OCI-LY3 (cell line): ENCODE measurements at regions not wholly inside any gene's neighbourhood (a gene's known extent, or its start where the extent isn't known, plus 50 kb on each side); places are given as distances from the start of the nearest gene placed in this dataset.

Experiments
- H2AFZ ChIP-seq: fragments of 200-600, 300-600 bp; shearing (Covaris generic); 2 replicates; pipeline ENCODE4 v1.6.0; 2014; ENCODE audit warnings: antibody characterized with exemption, low read depth, low read length
- H3K27ac ChIP-seq: fragments of 200-600, 300-600 bp; sonication (generic); 2 replicates; pipeline ENCODE4 v1.5.1; 2014; ENCODE audit warnings: mild to moderate bottlenecking, low read length, moderate library complexity, mixed read lengths
- H3K27me3 ChIP-seq: fragments of 200-600, 300-600 bp; sonication (generic); 2 replicates; pipeline ENCODE4 v1.6.1; 2014; ENCODE audit warnings: low read depth, low read length, mixed read lengths
- H3K36me3 ChIP-seq: fragments of 200-600, 300-600 bp; sonication (generic); replicated peaks from 2 replicates; pipeline ENCODE3; 2014; ENCODE audit warnings: low read depth, low read length, mixed read lengths
- H3K4me1 ChIP-seq: fragments of 300-600, 200-600 bp; sonication (generic); 2 replicates; pipeline ENCODE4 v1.6.1; 2014; ENCODE audit warnings: low read length, mixed read lengths
- H3K4me2 ChIP-seq: fragments of 200-600, 300-600 bp; sonication (generic); 2 replicates; pipeline ENCODE4 v1.6.1; 2014; ENCODE audit warnings: low read length, mixed read lengths
- H3K4me3 ChIP-seq: fragments of 300-600, 200-600 bp; sonication (generic); 2 replicates; pipeline ENCODE4 v1.5.1; 2014; ENCODE audit warnings: antibody characterized with exemption, mild to moderate bottlenecking, low read length, moderate library complexity
- H3K79me2 ChIP-seq: fragments of 300-600, 200-600 bp; shearing (Covaris generic); 2 replicates; pipeline ENCODE4 v1.6.1; 2014; ENCODE audit warnings: mild to moderate bottlenecking, low read length, mixed read lengths
- H3K9ac ChIP-seq: fragments of 300-600, 200-600 bp; shearing (Covaris generic); 2 replicates; pipeline ENCODE4 v1.6.0; 2014; ENCODE audit warnings: mild to moderate bottlenecking, low read length, moderate library complexity
- H3K9me3 ChIP-seq: fragments of 200-600, 300-600 bp; shearing (Covaris generic); 2 replicates; pipeline ENCODE4 v1.6.1; 2014; ENCODE audit warnings: low read length, mixed read lengths; ENCODE audit not compliant: insufficient read depth
- H4K20me1 ChIP-seq: fragments of 200-600, 300-600 bp; sonication (generic); 2 replicates; pipeline ENCODE4 v1.6.1; 2016; ENCODE audit warnings: low read length, mixed read lengths; ENCODE audit not compliant: insufficient read depth
- EZH2phosphoT487 ChIP-seq: fragments of 200-600 bp; shearing (Covaris generic); IDR thresholded peaks from 2 replicates; pipeline ENCODE4 v1.6.1; 2018; ENCODE audit warnings: antibody characterized with exemption, mixed run types, low read depth
- TF ChIP-seq, protein P1 (sequence below): fragments of 200-600, 300-600 bp; sonication (generic); IDR thresholded peaks from 2 replicates; pipeline ENCODE4 v1.5.1; 2014; ENCODE audit warnings: antibody characterized with exemption, low read length, low read depth

DNA sequence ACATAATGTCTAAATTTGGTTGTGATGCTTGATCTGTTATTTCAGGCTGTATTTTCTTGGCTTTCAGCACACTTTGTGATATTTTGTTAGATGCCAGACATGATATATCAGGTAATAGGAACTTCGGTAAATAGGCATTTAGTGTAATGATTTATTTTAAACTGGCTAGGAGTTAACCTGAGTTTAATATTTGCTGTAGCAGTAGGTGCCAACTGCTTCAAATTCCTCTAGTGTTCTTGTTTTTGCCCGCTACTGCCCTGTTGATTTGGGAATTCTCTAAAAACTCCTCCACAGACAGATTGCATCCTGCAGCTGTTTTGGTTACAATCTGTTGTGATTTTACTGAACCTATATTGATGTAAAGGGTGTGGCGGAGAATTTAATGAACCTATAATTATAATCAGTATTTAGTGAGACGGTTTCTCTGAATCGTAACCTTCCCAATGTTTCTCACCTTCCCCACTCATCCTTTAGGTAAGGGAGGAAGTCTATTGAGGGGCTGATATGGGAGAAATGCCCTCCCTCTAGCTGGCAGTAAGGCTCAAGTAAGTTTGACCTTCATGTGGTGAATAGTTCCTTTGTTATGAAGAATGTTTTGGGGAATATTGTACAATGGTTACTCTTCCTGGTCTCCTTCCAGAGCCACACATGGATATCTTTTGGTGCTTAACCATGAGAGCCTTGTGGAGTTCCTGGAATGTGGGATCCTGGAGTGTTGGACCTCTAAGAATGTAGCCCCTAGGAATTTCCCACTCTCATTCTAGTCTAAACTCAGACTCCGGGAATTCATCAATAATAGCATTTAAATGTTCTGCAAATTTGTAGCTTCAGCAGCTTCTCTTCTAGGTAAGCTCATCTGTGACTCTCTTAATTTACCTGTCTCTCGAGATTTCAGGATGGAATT is 634.1 kb downstream of the FSCB start:
- H2AFZ ChIP-seq: no peak overlapping the region
- H3K27ac ChIP-seq: no peak overlapping the region
- peaks cover 11% of the 10 kb centered on the region for H3K4me1 ChIP-seq
- no peaks in the 10 kb centered on the region for H4K20me1 ChIP-seq
- H3K9ac ChIP-seq: no peak overlapping the region
- no peak overlapping the region for H3K4me2 ChIP-seq
- no peaks in the 10 kb centered on the region for H3K79me2 ChIP-seq
- H3K9me3 ChIP-seq: no peaks in the 10 kb centered on the region
- no peak overlapping the region for H3K4me3 ChIP-seq
- no peaks in the 10 kb centered on the region for H3K36me3 ChIP-seq
- no peaks in the 10 kb centered on the region for H3K27me3 ChIP-seq
- no peak for TF ChIP-seq EZH2phosphoT487
- TF ChIP-seq, protein P1, sequence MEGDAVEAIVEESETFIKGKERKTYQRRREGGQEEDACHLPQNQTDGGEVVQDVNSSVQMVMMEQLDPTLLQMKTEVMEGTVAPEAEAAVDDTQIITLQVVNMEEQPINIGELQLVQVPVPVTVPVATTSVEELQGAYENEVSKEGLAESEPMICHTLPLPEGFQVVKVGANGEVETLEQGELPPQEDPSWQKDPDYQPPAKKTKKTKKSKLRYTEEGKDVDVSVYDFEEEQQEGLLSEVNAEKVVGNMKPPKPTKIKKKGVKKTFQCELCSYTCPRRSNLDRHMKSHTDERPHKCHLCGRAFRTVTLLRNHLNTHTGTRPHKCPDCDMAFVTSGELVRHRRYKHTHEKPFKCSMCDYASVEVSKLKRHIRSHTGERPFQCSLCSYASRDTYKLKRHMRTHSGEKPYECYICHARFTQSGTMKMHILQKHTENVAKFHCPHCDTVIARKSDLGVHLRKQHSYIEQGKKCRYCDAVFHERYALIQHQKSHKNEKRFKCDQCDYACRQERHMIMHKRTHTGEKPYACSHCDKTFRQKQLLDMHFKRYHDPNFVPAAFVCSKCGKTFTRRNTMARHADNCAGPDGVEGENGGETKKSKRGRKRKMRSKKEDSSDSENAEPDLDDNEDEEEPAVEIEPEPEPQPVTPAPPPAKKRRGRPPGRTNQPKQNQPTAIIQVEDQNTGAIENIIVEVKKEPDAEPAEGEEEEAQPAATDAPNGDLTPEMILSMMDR: no peak

GRCh38 chr14:43872222-43872621 is 634.9 kb downstream of the FSCB start:
- H3K27ac ChIP-seq: no peak overlapping the region
- H2AFZ ChIP-seq: no peak overlapping the region
- H3K9ac ChIP-seq: no peak overlapping the region

GRCh38 chr14:43858981-43859380 is 648.1 kb downstream of the FSCB start:
- no peaks in the 10 kb centered on the region for H3K36me3 ChIP-seq
- H3K27me3 ChIP-seq: no peaks in the 10 kb centered on the region
- H2AFZ ChIP-seq: no peak overlapping the region
- H3K4me3 ChIP-seq: no peak overlapping the region
- no peaks in the 10 kb centered on the region for H3K79me2 ChIP-seq
- no peaks in the 10 kb centered on the region for H3K9me3 ChIP-seq
- TF ChIP-seq, protein P1: no peak
- no peak for TF ChIP-seq EZH2phosphoT487
- H3K9ac ChIP-seq: no peak overlapping the region
- no peak overlapping the region for H3K27ac ChIP-seq
- no peaks in the 10 kb centered on the region for H4K20me1 ChIP-seq
- H3K4me1 ChIP-seq: no peaks in the 10 kb centered on the region
- no peak overlapping the region for H3K4me2 ChIP-seq

More at GRCh38 chr14:43872222-43872621, 634.9 kb downstream of the FSCB start:
- Histone ChIP-seq H3K27me3 (no peaks in the 10 kb centered on the region), H3K79me2 (no peaks in the 10 kb centered on the region), H3K9me3 (no peaks in the 10 kb centered on the region), H3K4me1 (peaks cover 3% of the 10 kb centered on the region), H3K4me3 (no peak overlapping the region), H3K4me2 (no peak overlapping the region), H4K20me1 (no peaks in the 10 kb centered on the region), H3K36me3 (no peaks in the 10 kb centered on the region)
- TF ChIP-seq, protein P1: no peak
- TF ChIP-seq EZH2phosphoT487: no peak

DNA sequence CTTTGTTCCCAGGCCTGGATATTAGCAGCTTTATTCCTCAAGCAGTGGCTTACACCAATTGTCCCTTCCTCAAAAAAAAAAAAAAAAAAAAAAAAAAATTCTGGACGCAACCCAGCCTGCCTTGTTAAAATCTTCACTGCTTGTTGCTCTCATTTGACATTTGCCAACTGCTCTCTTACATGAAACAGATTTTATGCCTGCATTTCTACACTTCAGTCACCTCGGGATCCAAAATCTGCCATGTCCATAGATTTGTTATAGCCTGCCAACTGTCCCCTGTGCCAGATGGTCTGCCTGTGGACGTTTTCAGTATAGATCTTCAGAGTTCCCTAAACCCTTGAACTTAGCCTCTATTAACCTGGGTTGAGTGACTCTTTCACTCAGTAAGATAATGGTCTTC is 651.5 kb downstream of the FSCB start:
- no peaks in the 10 kb centered on the region for H3K4me1 ChIP-seq
- no peak overlapping the region for H3K4me2 ChIP-seq
- TF ChIP-seq EZH2phosphoT487: no peak
- TF ChIP-seq, protein P1: no peak
- no peak overlapping the region for H2AFZ ChIP-seq
- H3K9ac ChIP-seq: no peak overlapping the region
- H3K27ac ChIP-seq: no peak overlapping the region
- H3K27me3 ChIP-seq: no peaks in the 10 kb centered on the region
- H3K79me2 ChIP-seq: no peaks in the 10 kb centered on the region
- no peaks in the 10 kb centered on the region for H3K36me3 ChIP-seq
- no peaks in the 10 kb centered on the region for H3K9me3 ChIP-seq
- no peak overlapping the region for H3K4me3 ChIP-seq
- H4K20me1 ChIP-seq: no peaks in the 10 kb centered on the region
